Chondrocyte (in vitro differentiated cells): ENCODE measurements at regions not wholly inside any gene's neighbourhood (a gene's known extent, or its start where the extent isn't known, plus 50 kb on each side); places are given as distances from the start of the nearest gene placed in this dataset.

Experiments used
- DNase-seq: peaks from one replicate; pipeline ENCODE4 v3.0.0; 2021; ENCODE audit warnings: mixed read lengths, low spot score
- H3K27ac Mint-ChIP-seq: one replicate; pipeline ENCODE4 v1.8.0; 2021; ENCODE audit warnings: mild to moderate bottlenecking, moderate library complexity, mixed read lengths; ENCODE audit not compliant: unreplicated experiment
- H3K27me3 Mint-ChIP-seq: 2 replicates; pipeline ENCODE4 v1.8.0; 2021; ENCODE audit warnings: low read depth, mixed read lengths
- H3K36me3 Mint-ChIP-seq: 2 replicates; pipeline ENCODE4 v1.8.0; 2021; ENCODE audit warnings: low read depth, mixed read lengths
- H3K4me1 Mint-ChIP-seq: 2 replicates; pipeline ENCODE4 v1.8.0; 2021; ENCODE audit warnings: low read depth, mild to moderate bottlenecking, mixed read lengths
- H3K4me3 Mint-ChIP-seq: one replicate; pipeline ENCODE4 v1.8.0; 2021; ENCODE audit warnings: mild to moderate bottlenecking, moderate library complexity, mixed read lengths; ENCODE audit not compliant: unreplicated experiment
- H3K9me3 Mint-ChIP-seq: 2 replicates; pipeline ENCODE4 v1.8.0; 2021; ENCODE audit warnings: low read depth, mixed read lengths
- TF ChIP-seq, protein P1 (sequence below): fragments of 200-600 bp; sonication (generic); IDR thresholded peaks from 2 replicates; pipeline ENCODE4 v1.5.0; 2021; ENCODE audit warnings: antibody characterized with exemption, mild to moderate bottlenecking, moderate library complexity

DNA sequence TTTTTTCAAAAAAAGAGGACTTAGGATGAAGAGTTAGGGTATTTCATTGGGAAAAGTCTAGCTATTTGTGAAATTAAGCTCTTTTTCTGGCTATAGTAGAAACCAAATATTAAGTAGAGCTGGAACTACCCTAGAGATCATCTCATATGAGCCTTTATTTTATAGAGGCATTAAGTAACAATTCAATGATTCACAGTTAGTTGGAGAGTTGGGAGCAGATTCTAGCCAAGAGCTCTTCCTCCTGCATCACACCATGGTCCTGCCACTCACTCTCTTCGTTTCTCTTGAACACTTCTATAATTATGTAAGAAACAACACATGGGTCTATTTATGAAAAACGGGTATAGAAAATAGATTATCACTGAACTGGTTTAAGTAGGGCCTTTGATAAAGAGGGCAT is 76.1 kb upstream of the ANK3 start:
- no peak for DNase-seq
- Mint-ChIP-seq H3K4me3 (no peak overlapping the region), H3K9me3 (no peaks in the 10 kb centered on the region), H3K27me3 (no peaks in the 10 kb centered on the region), H3K4me1 (peaks cover 37% of the 10 kb centered on the region), H3K36me3 (no peaks in the 10 kb centered on the region), H3K27ac (no peak overlapping the region)
- TF ChIP-seq, protein P1, sequence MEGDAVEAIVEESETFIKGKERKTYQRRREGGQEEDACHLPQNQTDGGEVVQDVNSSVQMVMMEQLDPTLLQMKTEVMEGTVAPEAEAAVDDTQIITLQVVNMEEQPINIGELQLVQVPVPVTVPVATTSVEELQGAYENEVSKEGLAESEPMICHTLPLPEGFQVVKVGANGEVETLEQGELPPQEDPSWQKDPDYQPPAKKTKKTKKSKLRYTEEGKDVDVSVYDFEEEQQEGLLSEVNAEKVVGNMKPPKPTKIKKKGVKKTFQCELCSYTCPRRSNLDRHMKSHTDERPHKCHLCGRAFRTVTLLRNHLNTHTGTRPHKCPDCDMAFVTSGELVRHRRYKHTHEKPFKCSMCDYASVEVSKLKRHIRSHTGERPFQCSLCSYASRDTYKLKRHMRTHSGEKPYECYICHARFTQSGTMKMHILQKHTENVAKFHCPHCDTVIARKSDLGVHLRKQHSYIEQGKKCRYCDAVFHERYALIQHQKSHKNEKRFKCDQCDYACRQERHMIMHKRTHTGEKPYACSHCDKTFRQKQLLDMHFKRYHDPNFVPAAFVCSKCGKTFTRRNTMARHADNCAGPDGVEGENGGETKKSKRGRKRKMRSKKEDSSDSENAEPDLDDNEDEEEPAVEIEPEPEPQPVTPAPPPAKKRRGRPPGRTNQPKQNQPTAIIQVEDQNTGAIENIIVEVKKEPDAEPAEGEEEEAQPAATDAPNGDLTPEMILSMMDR = no peak

DNA sequence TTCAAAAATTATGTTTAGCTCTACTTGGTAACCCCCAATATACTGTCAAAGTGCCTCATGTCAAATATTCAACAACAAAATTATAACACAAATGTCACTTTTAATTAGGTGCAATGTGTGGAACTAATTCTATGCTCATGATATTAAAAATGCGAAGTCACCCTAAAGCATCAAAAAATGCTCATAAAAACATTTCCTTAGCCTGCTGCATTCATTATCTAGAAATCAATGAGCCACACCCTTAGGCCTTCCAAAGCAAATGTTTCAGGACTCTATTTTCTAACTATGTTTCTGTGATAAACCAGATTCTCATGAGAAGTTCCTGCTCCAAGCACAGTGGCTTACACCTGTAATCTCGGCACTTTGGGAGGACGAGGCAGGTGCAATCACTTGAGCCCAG is 75.0 kb upstream of the ANK3 start:
- Mint-ChIP-seq H3K4me3 (no peak overlapping the region), H3K9me3 (no peaks in the 10 kb centered on the region), H3K36me3 (no peaks in the 10 kb centered on the region), H3K27ac (no peak overlapping the region), H3K27me3 (no peaks in the 10 kb centered on the region), H3K4me1 (peaks cover 37% of the 10 kb centered on the region)
- no peak for DNase-seq
- TF ChIP-seq, protein P1 = no peak

DNA sequence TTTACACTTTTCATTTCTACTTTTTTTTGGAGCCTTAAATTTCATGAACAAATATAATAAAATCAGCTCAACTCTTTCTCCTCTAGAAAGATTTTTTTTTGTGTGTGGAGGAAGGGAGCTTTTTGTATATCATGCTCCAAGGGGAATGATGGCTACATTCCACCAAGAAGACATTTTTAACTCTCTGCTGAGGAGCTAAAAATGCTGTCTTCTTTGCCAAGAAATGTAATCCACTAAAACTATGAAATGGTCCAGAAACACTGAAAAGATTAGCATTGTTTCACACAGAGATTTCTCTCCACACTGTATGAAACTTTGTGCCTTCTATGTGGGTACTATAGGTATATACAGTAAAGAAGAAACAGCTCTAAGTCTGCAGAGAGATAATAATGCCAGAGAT is 74.1 kb upstream of the ANK3 start:
- TF ChIP-seq, protein P1 = no peak
- peaks cover 37% of the 10 kb centered on the region for H3K4me1 Mint-ChIP-seq
- H3K4me3 Mint-ChIP-seq = no peak overlapping the region
- no peaks in the 10 kb centered on the region for H3K9me3 Mint-ChIP-seq
- H3K36me3 Mint-ChIP-seq = no peaks in the 10 kb centered on the region
- H3K27ac Mint-ChIP-seq = no peak overlapping the region
- H3K27me3 Mint-ChIP-seq = no peaks in the 10 kb centered on the region
- no peak for DNase-seq

DNA sequence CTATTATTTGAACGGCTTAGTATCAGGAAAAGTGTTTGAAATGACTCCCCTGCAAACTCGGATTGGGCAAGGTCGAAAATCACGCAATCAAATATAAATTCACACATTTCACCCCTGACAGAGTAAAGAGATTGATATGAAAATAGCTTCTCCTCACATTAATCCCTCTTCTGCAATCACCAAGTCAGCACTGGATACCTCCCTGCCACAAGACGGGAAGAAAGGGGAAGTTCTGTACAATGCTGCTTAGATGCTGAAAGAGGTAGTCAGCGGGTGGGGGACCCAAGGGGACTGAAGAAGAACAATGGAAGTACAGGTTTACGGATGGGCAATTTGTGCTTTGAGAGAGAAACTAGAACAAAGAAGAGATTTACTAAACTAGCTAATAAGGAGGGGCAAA is 72.0 kb upstream of the ANK3 start:
- Mint-ChIP-seq H3K27ac (no peak overlapping the region), H3K36me3 (no peaks in the 10 kb centered on the region), H3K4me3 (no peak overlapping the region), H3K27me3 (no peaks in the 10 kb centered on the region), H3K9me3 (no peaks in the 10 kb centered on the region), H3K4me1 (peaks cover 31% of the 10 kb centered on the region)
- DNase-seq = no peak
- TF ChIP-seq, protein P1 = no peak

DNA sequence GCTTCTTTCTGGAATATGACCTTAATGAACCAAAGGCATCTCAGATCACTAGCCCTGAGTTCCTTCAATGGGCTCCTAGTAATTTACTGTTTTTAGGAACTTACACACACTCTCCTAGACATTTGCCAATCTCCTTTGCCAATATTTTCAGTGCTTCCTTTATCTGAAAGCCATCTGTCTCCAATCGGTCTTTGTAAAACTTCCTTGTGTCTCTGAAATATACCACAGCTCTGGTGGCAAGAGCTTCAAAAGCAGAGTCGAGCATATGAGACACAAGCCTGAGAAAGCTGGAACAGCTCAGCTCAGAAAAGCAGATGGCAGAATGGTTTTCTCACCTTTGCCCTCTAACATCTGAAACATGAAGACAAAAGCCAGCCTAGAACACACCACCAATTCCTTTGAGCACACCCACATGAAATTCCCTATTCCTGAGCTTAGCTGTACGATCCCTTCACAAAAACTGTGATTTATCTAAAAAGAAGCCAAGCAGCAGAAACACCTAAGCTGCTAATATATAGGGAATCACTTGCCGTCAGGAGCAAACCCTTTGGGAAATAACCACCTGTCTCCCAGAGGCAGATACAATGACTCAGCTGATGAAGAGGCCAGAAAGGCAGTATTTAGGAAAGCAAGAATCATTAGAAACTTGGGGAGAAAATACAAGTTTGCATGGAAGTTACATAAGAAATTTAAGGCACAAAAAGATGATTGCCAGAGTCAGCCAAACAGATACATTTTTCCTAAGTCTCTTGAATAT is 70.2 kb upstream of the ANK3 start:
- Mint-ChIP-seq H3K27ac (no peak overlapping the region), H3K36me3 (no peaks in the 10 kb centered on the region), H3K9me3 (no peaks in the 10 kb centered on the region), H3K4me3 (no peak overlapping the region), H3K4me1 (peaks cover 16% of the 10 kb centered on the region), H3K27me3 (no peaks in the 10 kb centered on the region)
- DNase-seq = no peak
- TF ChIP-seq, protein P1 = no peak
